ENCODE measurements at regions not wholly inside any gene's neighbourhood (a gene's known extent, or its start where the extent isn't known, plus 50 kb on each side); places are given as distances from the start of the nearest gene placed in this dataset.

GRCh38 chr7:115831371-115831770 is 199.2 kb downstream of the TFEC start:
- ATAC-seq = no peak
- Histone ChIP-seq H3K36me3 (ENCODE audit: control insufficient read depth, insufficient read depth, low read length) (no peaks in the 10 kb centered on the region), H3K4me1 (ENCODE audit: control insufficient read depth, insufficient read depth, low read length) (no peaks in the 10 kb centered on the region), H3K4me3 (ENCODE audit: low read length) (no peak overlapping the region), H3K27ac (ENCODE audit: low read length) (no peak overlapping the region), H3K27me3 (ENCODE audit: control insufficient read depth, insufficient read depth, low read length) (no peaks in the 10 kb centered on the region), H3K9me3 (ENCODE audit: control insufficient read depth, insufficient read depth, low read length) (no peaks in the 10 kb centered on the region)
- H3K36me3 Mint-ChIP-seq = no peaks in the 10 kb centered on the region
- 83% methylated on average over 1 of the region's 1 CpG for WGBS (ENCODE audit: insufficient coverage)
- no peak overlapping the region for H3K4me3 Mint-ChIP-seq
- no peak for TF ChIP-seq CTCF (IDR thresholded peaks at IDR 0.05)
- H3K4me1 Mint-ChIP-seq = no peaks in the 10 kb centered on the region
- peaks cover 0 to 2% of the 10 kb centered on the region in 2 donors for H3K9me3 Mint-ChIP-seq
- DNase-seq = no peak
- intact Hi-C loops (cut with micrococcal nuclease) = no loop called here
- no peak overlapping the region for H3K27ac Mint-ChIP-seq
- H3K27me3 Mint-ChIP-seq (ENCODE audit: low read depth in 2 of 2) = no peaks in the 10 kb centered on the region

- DNase-seq = no peak
- TF ChIP-seq CTCF (IDR thresholded peaks at IDR 0.05) = no peak
- H3K4me1 Mint-ChIP-seq = no peaks in the 10 kb centered on the region
- no peaks in the 10 kb centered on the region for H3K36me3 Mint-ChIP-seq
- no peak overlapping the region for H3K4me3 ChIP-seq (ENCODE audit: low read length)
- no peak overlapping the region for H3K27ac ChIP-seq (ENCODE audit: low read length)
- H3K27me3 ChIP-seq (ENCODE audit: control insufficient read depth, insufficient read depth, low read length) = no peaks in the 10 kb centered on the region
- H3K27me3 Mint-ChIP-seq (ENCODE audit: low read depth in 2 of 2) = no peaks in the 10 kb centered on the region
- no peaks in the 10 kb centered on the region for H3K9me3 ChIP-seq (ENCODE audit: control insufficient read depth, insufficient read depth, low read length)
- H3K4me1 ChIP-seq (ENCODE audit: control insufficient read depth, insufficient read depth, low read length) = no peaks in the 10 kb centered on the region
- no peak for ATAC-seq
- intact Hi-C loops (cut with micrococcal nuclease) = no loop called here
- WGBS (ENCODE audit: insufficient coverage) = 58% methylated on average over 2 of the region's 3 CpGs
- no peak overlapping the region for H3K4me3 Mint-ChIP-seq
- H3K9me3 Mint-ChIP-seq = no peaks in the 10 kb centered on the region
- H3K36me3 ChIP-seq (ENCODE audit: control insufficient read depth, insufficient read depth, low read length) = no peaks in the 10 kb centered on the region
- H3K27ac Mint-ChIP-seq = no peak overlapping the region
These were observed 203.1 kb downstream of the TFEC start for GRCh38 chr7:115827305-115828045.

- TF ChIP-seq CTCF (IDR thresholded peaks at IDR 0.05) = no peak
- 81% methylated on average over 1 of the region's 2 CpGs for WGBS (ENCODE audit: insufficient coverage)
- ATAC-seq = no peak
- DNase-seq = no peak
- no peaks in the 10 kb centered on the region for H3K9me3 ChIP-seq (ENCODE audit: control insufficient read depth, insufficient read depth, low read length)
- Mint-ChIP-seq H3K9me3 (peaks cover 0 to 2% of the 10 kb centered on the region in 2 donors), H3K4me1 (no peaks in the 10 kb centered on the region), H3K27me3 (ENCODE audit: low read depth in 2 of 2) (no peaks in the 10 kb centered on the region), H3K4me3 (no peak overlapping the region), H3K27ac (no peak overlapping the region), H3K36me3 (no peaks in the 10 kb centered on the region)
- no peaks in the 10 kb centered on the region for H3K4me1 ChIP-seq (ENCODE audit: control insufficient read depth, insufficient read depth, low read length)
- H3K4me3 ChIP-seq (ENCODE audit: low read length) = no peak overlapping the region
- no peaks in the 10 kb centered on the region for H3K27me3 ChIP-seq (ENCODE audit: control insufficient read depth, insufficient read depth, low read length)
- intact Hi-C loops (cut with micrococcal nuclease) = no loop called here
- no peak overlapping the region for H3K27ac ChIP-seq (ENCODE audit: low read length)
- H3K36me3 ChIP-seq (ENCODE audit: control insufficient read depth, insufficient read depth, low read length) = no peaks in the 10 kb centered on the region
These were observed 205.0 kb downstream of the TFEC start for GRCh38 chr7:115825456-115826115.

Measured in natural killer cell (primary cell).